HepG2 (cell line): ENCODE measurements at regions not wholly inside any gene's neighbourhood (a gene's known extent, or its start where the extent isn't known, plus 50 kb on each side); places are given as distances from the start of the nearest gene placed in this dataset.

Experiments
- CEBPB ChIP-seq: IDR thresholded peaks from 2 replicates; pipeline ENCODE4 v1.6.1; 2011; ENCODE audit warnings: low read depth, low read length, improper control_type of control experiment, borderline replicate concordance
- KMT2A ChIP-seq: sonication (generic); formaldehyde crosslinking; IDR thresholded peaks from 2 replicates; pipeline ENCODE4 v1.4.0; 2020; ENCODE audit warnings: missing genetic modification reagents
- PCBP2 ChIP-seq: fragments of 200-400 bp; formaldehyde crosslinking; optimal IDR thresholded peaks from 2 replicates; pipeline ENCODE3; 2018; ENCODE audit warnings: low read length, low read depth; ENCODE audit not compliant: poor library complexity, severe bottlenecking
- TBL1XR1 ChIP-seq: fragments of 150-350 bp; IDR thresholded peaks from 2 replicates; pipeline ENCODE4 v1.6.1; 2014; ENCODE audit warnings: borderline replicate concordance, low read length; ENCODE audit not compliant: partially characterized antibody
- ZNF333 ChIP-seq: sonication (generic); formaldehyde crosslinking; IDR thresholded peaks from 2 replicates; pipeline ENCODE4 v1.4.0; 2020; ENCODE audit warnings: mild to moderate bottlenecking, missing genetic modification reagents, borderline replicate concordance
- TF ChIP-seq, protein P1 (sequence below): sonication (generic); formaldehyde crosslinking; IDR thresholded peaks from 2 replicates; pipeline ENCODE4 v1.4.0; 2020; ENCODE audit warnings: mild to moderate bottlenecking, missing genetic modification reagents, borderline replicate concordance

DNA sequence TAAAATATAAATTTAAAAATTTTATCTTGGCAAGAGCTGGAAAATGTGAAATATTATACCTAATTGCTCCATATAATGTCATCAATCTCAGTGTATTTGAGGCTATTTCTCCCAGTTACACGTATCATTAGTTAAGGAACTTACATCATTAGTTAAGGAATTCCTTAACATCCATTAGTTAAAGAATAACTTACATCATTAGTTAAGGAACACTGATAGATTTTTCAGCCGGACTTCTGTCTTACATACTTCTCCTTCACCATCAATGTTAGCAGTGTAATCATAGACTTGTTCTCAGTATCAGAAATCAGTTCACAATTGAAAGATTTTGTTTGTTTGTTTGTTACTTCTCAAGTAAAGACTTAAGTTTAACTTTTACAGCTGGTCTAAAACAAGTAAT lies 524.4 kb upstream of the CHD1 start:
- TF ChIP-seq, protein P1, sequence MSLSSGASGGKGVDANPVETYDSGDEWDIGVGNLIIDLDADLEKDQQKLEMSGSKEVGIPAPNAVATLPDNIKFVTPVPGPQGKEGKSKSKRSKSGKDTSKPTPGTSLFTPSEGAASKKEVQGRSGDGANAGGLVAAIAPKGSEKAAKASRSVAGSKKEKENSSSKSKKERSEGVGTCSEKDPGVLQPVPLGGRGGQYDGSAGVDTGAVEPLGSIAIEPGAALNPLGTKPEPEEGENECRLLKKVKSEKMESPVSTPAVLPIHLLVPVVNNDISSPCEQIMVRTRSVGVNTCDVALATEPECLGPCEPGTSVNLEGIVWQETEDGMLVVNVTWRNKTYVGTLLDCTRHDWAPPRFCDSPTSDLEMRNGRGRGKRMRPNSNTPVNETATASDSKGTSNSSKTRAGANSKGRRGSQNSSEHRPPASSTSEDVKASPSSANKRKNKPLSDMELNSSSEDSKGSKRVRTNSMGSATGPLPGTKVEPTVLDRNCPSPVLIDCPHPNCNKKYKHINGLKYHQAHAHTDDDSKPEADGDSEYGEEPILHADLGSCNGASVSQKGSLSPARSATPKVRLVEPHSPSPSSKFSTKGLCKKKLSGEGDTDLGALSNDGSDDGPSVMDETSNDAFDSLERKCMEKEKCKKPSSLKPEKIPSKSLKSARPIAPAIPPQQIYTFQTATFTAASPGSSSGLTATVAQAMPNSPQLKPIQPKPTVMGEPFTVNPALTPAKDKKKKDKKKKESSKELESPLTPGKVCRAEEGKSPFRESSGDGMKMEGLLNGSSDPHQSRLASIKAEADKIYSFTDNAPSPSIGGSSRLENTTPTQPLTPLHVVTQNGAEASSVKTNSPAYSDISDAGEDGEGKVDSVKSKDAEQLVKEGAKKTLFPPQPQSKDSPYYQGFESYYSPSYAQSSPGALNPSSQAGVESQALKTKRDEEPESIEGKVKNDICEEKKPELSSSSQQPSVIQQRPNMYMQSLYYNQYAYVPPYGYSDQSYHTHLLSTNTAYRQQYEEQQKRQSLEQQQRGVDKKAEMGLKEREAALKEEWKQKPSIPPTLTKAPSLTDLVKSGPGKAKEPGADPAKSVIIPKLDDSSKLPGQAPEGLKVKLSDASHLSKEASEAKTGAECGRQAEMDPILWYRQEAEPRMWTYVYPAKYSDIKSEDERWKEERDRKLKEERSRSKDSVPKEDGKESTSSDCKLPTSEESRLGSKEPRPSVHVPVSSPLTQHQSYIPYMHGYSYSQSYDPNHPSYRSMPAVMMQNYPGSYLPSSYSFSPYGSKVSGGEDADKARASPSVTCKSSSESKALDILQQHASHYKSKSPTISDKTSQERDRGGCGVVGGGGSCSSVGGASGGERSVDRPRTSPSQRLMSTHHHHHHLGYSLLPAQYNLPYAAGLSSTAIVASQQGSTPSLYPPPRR, result no peak
- TF ChIP-seq CEBPB, result no peak
- no peak for TF ChIP-seq TBL1XR1
- no peak for TF ChIP-seq ZNF333 (CRISPR knock-in tag)
- no peak for TF ChIP-seq PCBP2
- TF ChIP-seq KMT2A (CRISPR knock-in tag), result no peak
